DND-41 (cell line): ENCODE measurements at regions not wholly inside any gene's neighbourhood (a gene's known extent, or its start where the extent isn't known, plus 50 kb on each side); places are given as distances from the start of the nearest gene placed in this dataset.

Experiments used
- ATAC-seq: fragments of 200-7000 bp; cut with Tn5 transposase; 3 replicates; pipeline ENCODE4 v1.9.1; 2021; ENCODE audit warnings: low read depth; ENCODE audit not compliant: insufficient read depth
- DNase-seq: peaks from one replicate; pipeline ENCODE4 v3.0.0-alpha.2; 2020
- H2AFZ ChIP-seq: 2 replicates; pipeline ENCODE4 v1.6.0; 2012; ENCODE audit warnings: low read depth, low read length
- H3K27ac ChIP-seq: 2 replicates; pipeline ENCODE4 v1.5.1; 2012; ENCODE audit warnings: low read length, inconsistent platforms
- H3K27me3 ChIP-seq: fragments of 200-600 bp; sonication (generic); 2 replicates; pipeline ENCODE4 v1.6.0; 2012; ENCODE audit warnings: low read length, mild to moderate bottlenecking, inconsistent platforms; ENCODE audit not compliant: insufficient read depth, poor library complexity
- H3K36me3 ChIP-seq: 2 replicates; pipeline ENCODE4 v1.5.1; 2012; ENCODE audit warnings: low read length, inconsistent platforms; ENCODE audit not compliant: insufficient read depth
- H3K4me1 ChIP-seq: 2 replicates; pipeline ENCODE4 v1.5.1; 2012; ENCODE audit warnings: mild to moderate bottlenecking, low read length; ENCODE audit not compliant: insufficient read depth
- H3K4me2 ChIP-seq: 2 replicates; pipeline ENCODE4 v1.6.0; 2012; ENCODE audit warnings: mild to moderate bottlenecking, moderate library complexity, low read length, inconsistent platforms; ENCODE audit not compliant: insufficient read depth
- H3K4me3 ChIP-seq, 2 experiments: fragments of 200-600 bp in 1 of 2; shearing (Covaris generic) in 1 of 2; 2 replicates each; pipeline ENCODE4 v1.5.1; 2012 to 2016; ENCODE audit warnings: inconsistent platforms in 2 of 2, low read length in 2 of 2, mild to moderate bottlenecking in 2 of 2, low read depth in 1 of 2, moderate library complexity in 1 of 2
- H3K79me2 ChIP-seq: 2 replicates; pipeline ENCODE4 v1.6.0; 2012; ENCODE audit warnings: low read length, inconsistent platforms; ENCODE audit not compliant: insufficient read depth
- H3K9ac ChIP-seq: 2 replicates; pipeline ENCODE4 v1.6.0; 2012; ENCODE audit warnings: low read depth, mild to moderate bottlenecking, inconsistent platforms, low read length, moderate library complexity
- H3K9me3 ChIP-seq: 2 replicates; pipeline ENCODE4 v1.5.1; 2012; ENCODE audit warnings: low read length, moderate library complexity, mild to moderate bottlenecking, inconsistent platforms; ENCODE audit not compliant: insufficient read depth, severe bottlenecking
- H4K20me1 ChIP-seq: 2 replicates; pipeline ENCODE4 v1.6.0; 2012; ENCODE audit warnings: low read length; ENCODE audit not compliant: insufficient read depth
- EZH2 ChIP-seq: IDR thresholded peaks from 3 replicates; pipeline ENCODE4 v1.6.1; 2012; ENCODE audit warnings: borderline replicate concordance, low read depth, mild to moderate bottlenecking, moderate library complexity, low read length, inconsistent platforms; ENCODE audit not compliant: severe bottlenecking
- TF ChIP-seq, protein P1 (sequence below): IDR thresholded peaks from 2 replicates; pipeline ENCODE4 v1.5.1; 2012; ENCODE audit warnings: borderline replicate concordance, low read length, moderate library complexity, mild to moderate bottlenecking; ENCODE audit not compliant: poor library complexity, severe bottlenecking; ENCODE audit errors: extremely low read depth

DNA sequence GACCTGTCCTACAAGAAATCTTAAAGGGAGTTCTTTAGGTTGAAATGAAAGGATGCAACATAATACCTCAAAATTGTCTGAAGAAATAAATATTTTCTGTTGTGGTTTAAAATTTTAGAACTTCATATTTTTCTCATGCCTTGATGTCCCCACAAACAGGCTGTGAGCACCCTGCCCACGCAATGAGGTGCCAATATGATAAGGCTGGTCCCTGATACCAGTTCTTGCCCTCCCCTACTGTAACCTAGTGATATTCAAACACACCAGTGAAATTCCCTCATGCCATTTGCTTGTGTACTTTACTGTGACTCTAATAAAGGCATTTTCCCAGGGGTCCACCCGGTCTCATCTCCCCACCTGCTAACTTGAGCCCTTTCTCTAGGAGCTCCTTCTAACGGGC, 67.3 kb upstream of the SIRPG start:
- ATAC-seq, result no peak
- no peak overlapping the region for H3K4me2 ChIP-seq
- no peaks in the 10 kb centered on the region for H3K36me3 ChIP-seq
- no peak for TF ChIP-seq EZH2
- TF ChIP-seq, protein P1, sequence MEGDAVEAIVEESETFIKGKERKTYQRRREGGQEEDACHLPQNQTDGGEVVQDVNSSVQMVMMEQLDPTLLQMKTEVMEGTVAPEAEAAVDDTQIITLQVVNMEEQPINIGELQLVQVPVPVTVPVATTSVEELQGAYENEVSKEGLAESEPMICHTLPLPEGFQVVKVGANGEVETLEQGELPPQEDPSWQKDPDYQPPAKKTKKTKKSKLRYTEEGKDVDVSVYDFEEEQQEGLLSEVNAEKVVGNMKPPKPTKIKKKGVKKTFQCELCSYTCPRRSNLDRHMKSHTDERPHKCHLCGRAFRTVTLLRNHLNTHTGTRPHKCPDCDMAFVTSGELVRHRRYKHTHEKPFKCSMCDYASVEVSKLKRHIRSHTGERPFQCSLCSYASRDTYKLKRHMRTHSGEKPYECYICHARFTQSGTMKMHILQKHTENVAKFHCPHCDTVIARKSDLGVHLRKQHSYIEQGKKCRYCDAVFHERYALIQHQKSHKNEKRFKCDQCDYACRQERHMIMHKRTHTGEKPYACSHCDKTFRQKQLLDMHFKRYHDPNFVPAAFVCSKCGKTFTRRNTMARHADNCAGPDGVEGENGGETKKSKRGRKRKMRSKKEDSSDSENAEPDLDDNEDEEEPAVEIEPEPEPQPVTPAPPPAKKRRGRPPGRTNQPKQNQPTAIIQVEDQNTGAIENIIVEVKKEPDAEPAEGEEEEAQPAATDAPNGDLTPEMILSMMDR, result no peak
- H3K4me1 ChIP-seq, result no peaks in the 10 kb centered on the region
- H3K79me2 ChIP-seq, result no peaks in the 10 kb centered on the region
- H3K27ac ChIP-seq, result no peak overlapping the region
- H4K20me1 ChIP-seq, result no peaks in the 10 kb centered on the region
- DNase-seq, result no peak
- H3K27me3 ChIP-seq, result no peaks in the 10 kb centered on the region
- H3K4me3 ChIP-seq, result no peak overlapping the region
- no peak overlapping the region for H2AFZ ChIP-seq
- H3K9me3 ChIP-seq, result no peaks in the 10 kb centered on the region
- no peak overlapping the region for H3K9ac ChIP-seq

- ATAC-seq, result no peak
- H3K9me3 ChIP-seq, result no peaks in the 10 kb centered on the region
- no peaks in the 10 kb centered on the region for H3K27me3 ChIP-seq
Measured at GRCh38 chr20:1722513-1723050, 65.0 kb upstream of the SIRPG start.

GRCh38 chr20:1721687-1722512, 64.3 kb upstream of the SIRPG start:
- Histone ChIP-seq H2AFZ (no peak overlapping the region), H4K20me1 (no peaks in the 10 kb centered on the region), H3K4me3 (no peak overlapping the region), H3K9me3 (no peaks in the 10 kb centered on the region), H3K27ac (no peak overlapping the region), H3K4me2 (no peak overlapping the region), H3K79me2 (no peaks in the 10 kb centered on the region), H3K9ac (no peak overlapping the region), H3K36me3 (no peaks in the 10 kb centered on the region), H3K4me1 (no peaks in the 10 kb centered on the region), H3K27me3 (no peaks in the 10 kb centered on the region)
- ATAC-seq, result no peak
- TF ChIP-seq, protein P1, result no peak
- no peak for TF ChIP-seq EZH2
- DNase-seq, result no peak

More at GRCh38 chr20:1722513-1723050, 65.0 kb upstream of the SIRPG start:
- no peak overlapping the region for H3K9ac ChIP-seq
- H3K27ac ChIP-seq, result no peak overlapping the region
- H3K79me2 ChIP-seq, result no peaks in the 10 kb centered on the region
- no peak overlapping the region for H2AFZ ChIP-seq
- no peak overlapping the region for H3K4me2 ChIP-seq
- no peaks in the 10 kb centered on the region for H3K4me1 ChIP-seq
- no peaks in the 10 kb centered on the region for H4K20me1 ChIP-seq
- H3K4me3 ChIP-seq, result no peak overlapping the region
- no peaks in the 10 kb centered on the region for H3K36me3 ChIP-seq
- TF ChIP-seq, protein P1, result no peak
- no peak for TF ChIP-seq EZH2
- DNase-seq, result no peak
